GM23338 (cell line): ENCODE measurements at regions not wholly inside any gene's neighbourhood (a gene's known extent, or its start where the extent isn't known, plus 50 kb on each side); places are given as distances from the start of the nearest gene placed in this dataset.

ENCODE experiments used
- ATAC-seq: fragments of 200-7000 bp; cut with Tn5 transposase; 3 replicates; pipeline ENCODE4 v1.9.1; 2020
- DNase-seq: peaks from one replicate; pipeline ENCODE4 v3.0.0-alpha.2; 2015; ENCODE audit warnings: low spot score
- H2AFZ ChIP-seq: fragments of 200-600 bp; sonication (generic); 2 replicates; pipeline ENCODE4 v1.8.0; 2016; ENCODE audit warnings: antibody characterized with exemption, mild to moderate bottlenecking, moderate library complexity
- H3F3A ChIP-seq: fragments of 200-600 bp; sonication (generic); replicated peaks from 2 replicates; pipeline ENCODE4 v1.8.0; 2017; ENCODE audit warnings: antibody characterized with exemption, mixed run types, low read depth
- H3K27ac ChIP-seq: fragments of 200-600 bp; sonication (generic); 2 replicates; pipeline ENCODE4 v1.6.1; 2016; ENCODE audit warnings: low read depth
- H3K27me3 ChIP-seq: fragments of 200-600 bp; sonication (generic); 2 replicates; pipeline ENCODE4 v1.8.0; 2016; ENCODE audit warnings: mild to moderate bottlenecking, mixed run types, moderate library complexity; ENCODE audit not compliant: insufficient read depth
- H3K36me3 ChIP-seq: fragments of 200-600 bp; sonication (generic); 2 replicates; pipeline ENCODE4 v1.8.0; 2016; ENCODE audit warnings: mild to moderate bottlenecking; ENCODE audit not compliant: insufficient read depth
- H3K4me1 ChIP-seq: fragments of 200-600 bp; sonication (generic); 2 replicates; pipeline ENCODE4 v1.8.0; 2016; ENCODE audit warnings: mild to moderate bottlenecking, moderate library complexity; ENCODE audit not compliant: insufficient read depth
- H3K4me2 ChIP-seq: fragments of 200-600 bp; sonication (generic); 2 replicates; pipeline ENCODE4 v1.7.1; 2017; ENCODE audit warnings: mixed run types
- H3K4me3 ChIP-seq: fragments of 200-600 bp; sonication (generic); 2 replicates; pipeline ENCODE4 v1.6.1; 2016; ENCODE audit warnings: mixed run types
- H3K79me2 ChIP-seq: fragments of 200-600 bp; sonication (generic); replicated peaks from 2 replicates; pipeline ENCODE4 v1.8.0; 2017; ENCODE audit warnings: mild to moderate bottlenecking; ENCODE audit not compliant: insufficient read depth
- H3K9me2 ChIP-seq: fragments of 200-600 bp; sonication (generic); 2 replicates; pipeline ENCODE4 v1.8.0; 2017; ENCODE audit not compliant: insufficient read depth
- H4K20me1 ChIP-seq: fragments of 200-600 bp; sonication (generic); replicated peaks from 2 replicates; pipeline ENCODE4 v1.8.0; 2017; ENCODE audit warnings: mild to moderate bottlenecking; ENCODE audit not compliant: insufficient read depth
- H3K27ac Mint-ChIP-seq: 2 replicates; pipeline ENCODE4 v1.8.0; 2020; ENCODE audit warnings: inconsistent platforms, mild to moderate bottlenecking, moderate library complexity, mixed read lengths
- H3K27me3 Mint-ChIP-seq: 3 replicates; pipeline ENCODE4 v1.8.0; 2022; ENCODE audit warnings: low read depth, mild to moderate bottlenecking, moderate library complexity, mixed read lengths, inconsistent platforms; ENCODE audit not compliant: insufficient read depth, poor library complexity
- H3K36me3 Mint-ChIP-seq: 3 replicates; pipeline ENCODE4 v1.8.0; 2021; ENCODE audit warnings: low read depth, mild to moderate bottlenecking, inconsistent platforms, moderate library complexity, mixed read lengths
- H3K4me1 Mint-ChIP-seq: 3 replicates; pipeline ENCODE4 v1.8.0; 2020; ENCODE audit warnings: mild to moderate bottlenecking, inconsistent platforms, mixed read lengths
- H3K4me3 Mint-ChIP-seq: 3 replicates; pipeline ENCODE4 v1.8.0; 2021; ENCODE audit warnings: moderate library complexity, mild to moderate bottlenecking, inconsistent platforms, mixed read lengths
- H3K9me3 Mint-ChIP-seq: 3 replicates; pipeline ENCODE4 v1.8.0; 2020; ENCODE audit warnings: moderate library complexity, mild to moderate bottlenecking, inconsistent platforms, mixed read lengths
- CREB1 ChIP-seq: fragments of 250-450 bp; sonication (Bioruptor Pico); IDR thresholded peaks from 2 replicates; pipeline ENCODE4 v1.5.0; 2020; ENCODE audit warnings: low read depth, mild to moderate bottlenecking, moderate library complexity
- CTCF ChIP-seq, 2 experiments: fragments of 200-600 bp in 1 of 2; sonication (generic) in 1 of 2; conservative IDR thresholded peaks; 2 replicates each; pipeline versions ENCODE4 v1.5.1 to v1.6.1; 2016 to 2017; ENCODE audit warnings: antibody characterized with exemption in 2 of 2, low read depth in 2 of 2, mild to moderate bottlenecking in 2 of 2, moderate library complexity in 1 of 2
- ETS1 ChIP-seq: IDR thresholded peaks from 2 replicates; pipeline ENCODE4 v1.6.1; 2016; ENCODE audit warnings: antibody characterized with exemption
- EZH2 ChIP-seq: fragments of 200-600 bp; sonication (generic); IDR thresholded peaks from one replicate; pipeline ENCODE4 v1.8.0; 2017; ENCODE audit warnings: antibody characterized with exemption, mild to moderate bottlenecking, low read depth; ENCODE audit not compliant: unreplicated experiment
- EZH2phosphoT487 ChIP-seq: fragments of 200-600 bp; sonication (generic); IDR thresholded peaks from one replicate; pipeline ENCODE4 v1.8.1; 2018; ENCODE audit warnings: antibody characterized with exemption; ENCODE audit not compliant: unreplicated experiment
- JUNB ChIP-seq: IDR thresholded peaks from one replicate; pipeline ENCODE4 v1.6.1; 2016; ENCODE audit warnings: antibody characterized with exemption; ENCODE audit not compliant: unreplicated experiment
- NANOG ChIP-seq: IDR thresholded peaks from 2 replicates; pipeline ENCODE4 v1.6.1; 2016; ENCODE audit warnings: antibody characterized with exemption, borderline replicate concordance
- POLR2AphosphoS5 ChIP-seq: IDR thresholded peaks from 2 replicates; pipeline ENCODE4 v1.6.1; 2016; ENCODE audit warnings: antibody characterized with exemption, low read depth
- REST ChIP-seq: IDR thresholded peaks from one replicate; pipeline ENCODE4 v1.6.1; 2018; ENCODE audit warnings: antibody characterized with exemption; ENCODE audit not compliant: unreplicated experiment
- STAT1 ChIP-seq: IDR thresholded peaks from one replicate; pipeline ENCODE4 v1.6.1; 2016; ENCODE audit warnings: antibody characterized with exemption; ENCODE audit not compliant: unreplicated experiment
- ZNF114 ChIP-seq: fragments of 250-450 bp; sonication (Bioruptor Pico); IDR thresholded peaks from 2 replicates; pipeline ENCODE4 v1.5.0; 2020; ENCODE audit warnings: mild to moderate bottlenecking, moderate library complexity
- ZNF331 ChIP-seq: fragments of 250-450 bp; sonication (Bioruptor Pico); IDR thresholded peaks from 2 replicates; pipeline ENCODE4 v1.5.0; 2020; ENCODE audit warnings: low read depth, mild to moderate bottlenecking, moderate library complexity
- ZNF462 ChIP-seq: fragments of 250-450 bp; sonication (Bioruptor Pico); IDR thresholded peaks from 2 replicates; pipeline ENCODE4 v1.5.0; 2020; ENCODE audit warnings: mild to moderate bottlenecking, moderate library complexity

GRCh38 chr18:67376372-67376771 is 140.1 kb downstream of the DSEL start:
- Mint-ChIP-seq H3K9me3 (no peaks in the 10 kb centered on the region), H3K4me1 (no peaks in the 10 kb centered on the region), H3K27ac (no peak overlapping the region), H3K4me3 (no peak overlapping the region), H3K27me3 (no peaks in the 10 kb centered on the region), H3K36me3 (no peaks in the 10 kb centered on the region)
- H3K4me1 ChIP-seq, result no peaks in the 10 kb centered on the region
- TF ChIP-seq STAT1 (no peak), CTCF (conservative IDR thresholded peaks at IDR 0.05; ENCODE audit: low read depth in 2 of 2) (no peak), JUNB (no peak), ZNF331 (no peak), CREB1 (CRISPR knock-in tag) (no peak), EZH2phosphoT487 (no peak), ETS1 (no peak), NANOG (no peak), POLR2AphosphoS5 (no peak), REST (no peak), ZNF114 (CRISPR knock-in tag) (no peak), ZNF462 (CRISPR knock-in tag) (no peak), EZH2 (no peak)
- ATAC-seq, result no peak
- H3K4me2 ChIP-seq, result no peak overlapping the region
- no peaks in the 10 kb centered on the region for H3F3A ChIP-seq
- no peak for DNase-seq
- H3K36me3 ChIP-seq, result no peaks in the 10 kb centered on the region
- H3K4me3 ChIP-seq, result no peak overlapping the region
- no peak overlapping the region for H2AFZ ChIP-seq
- no peaks in the 10 kb centered on the region for H3K9me2 ChIP-seq
- H4K20me1 ChIP-seq, result no peaks in the 10 kb centered on the region
- H3K27ac ChIP-seq, result no peak overlapping the region
- no peaks in the 10 kb centered on the region for H3K27me3 ChIP-seq
- no peaks in the 10 kb centered on the region for H3K79me2 ChIP-seq
